ENCODE measurements at regions not wholly inside any gene's neighbourhood (a gene's known extent, or its start where the extent isn't known, plus 50 kb on each side); places are given as distances from the start of the nearest gene placed in this dataset.

- Histone ChIP-seq H3K4me1 (replicated peaks in 1 of 2; ENCODE audit: control insufficient read depth in 2 of 2, insufficient read depth in 2 of 2, low read length in 2 of 2) (no peaks in the 10 kb centered on the region), H3K4me3 (no peak overlapping the region), H3K9me1 (ENCODE audit: control insufficient read depth, insufficient read depth, low read length) (no peaks in the 10 kb centered on the region), H3K9me3 (replicated peaks; ENCODE audit: control insufficient read depth, insufficient read depth, low read depth, low read length) (no peaks in the 10 kb centered on the region), H3K27me3 (ENCODE audit: control insufficient read depth in 2 of 2, insufficient read depth in 2 of 2, low read length in 2 of 2) (no peaks in the 10 kb centered on the region), H2AFZ (ENCODE audit: low read depth, low read length) (no peak overlapping the region), H3K36me3 (ENCODE audit: control insufficient read depth, insufficient read depth, low read length) (no peaks in the 10 kb centered on the region), H3K4me2 (ENCODE audit: insufficient read depth, low read length) (no peak overlapping the region), H3K9ac (ENCODE audit: insufficient read depth in 1 of 2, low read depth in 2 of 2, low read length in 2 of 2) (no peak overlapping the region), H4K20me1 (replicated peaks; ENCODE audit: control insufficient read depth, insufficient read depth, low read length) (no peaks in the 10 kb centered on the region), H3K79me2 (ENCODE audit: control insufficient read depth, insufficient read depth, low read length) (no peaks in the 10 kb centered on the region), H3K27ac (ENCODE audit: extremely low read depth, low read depth, low read length) (no peak overlapping the region)
- ChIA-PET POLR2A (interaction anchor here (0.6 to 0.7 kb wide), 2 partner anchors 550 to 814 kb away, joined by 3 to 5 read pairs; no protein-coding TSS in a partner anchor), CTCF (ENCODE audit: low intra/inter-chr PET ratio) (no interaction called here)
- in situ Hi-C loops (cut with MboI) = no loop called here
- intact Hi-C loops (cut with micrococcal nuclease) = no loop called here
- no peak for ATAC-seq
- no TSS peak for BruUV-seq (replicated peaks)
- TF ChIP-seq CSDE1 (IDR thresholded peaks at IDR 0.05) (no peak), PHB2 (IDR thresholded peaks at IDR 0.05; ENCODE audit: low read depth) (no peak), NELFE (IDR thresholded peaks at IDR 0.05; ENCODE audit: insufficient read depth, insufficient read length) (no peak), CEBPZ (IDR thresholded peaks at IDR 0.05; ENCODE audit: borderline replicate concordance, low read depth, low read length) (no peak), NFYB (IDR thresholded peaks at IDR 0.05; ENCODE audit: extremely low read depth, insufficient read length) (no peak), CBFA2T3 (IDR thresholded peaks at IDR 0.05) (no peak), ARNT (IDR thresholded peaks at IDR 0.05) (no peak), DIDO1 (tag; IDR thresholded peaks at IDR 0.05; ENCODE audit: low read depth) (no peak), PURB (CRISPR knock-in tag; IDR thresholded peaks at IDR 0.05; ENCODE audit: low read depth) (no peak), ZNF12 (CRISPR knock-in tag; IDR thresholded peaks at IDR 0.05) (no peak)
- TF ChIP-seq, protein P1, sequence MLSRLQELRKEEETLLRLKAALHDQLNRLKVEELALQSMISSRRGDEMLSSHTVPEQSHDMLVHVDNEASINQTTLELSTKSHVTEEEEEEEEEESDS (CRISPR knock-in tag; IDR thresholded peaks at IDR 0.05) = no peak
- TF ChIP-seq, protein P2, sequence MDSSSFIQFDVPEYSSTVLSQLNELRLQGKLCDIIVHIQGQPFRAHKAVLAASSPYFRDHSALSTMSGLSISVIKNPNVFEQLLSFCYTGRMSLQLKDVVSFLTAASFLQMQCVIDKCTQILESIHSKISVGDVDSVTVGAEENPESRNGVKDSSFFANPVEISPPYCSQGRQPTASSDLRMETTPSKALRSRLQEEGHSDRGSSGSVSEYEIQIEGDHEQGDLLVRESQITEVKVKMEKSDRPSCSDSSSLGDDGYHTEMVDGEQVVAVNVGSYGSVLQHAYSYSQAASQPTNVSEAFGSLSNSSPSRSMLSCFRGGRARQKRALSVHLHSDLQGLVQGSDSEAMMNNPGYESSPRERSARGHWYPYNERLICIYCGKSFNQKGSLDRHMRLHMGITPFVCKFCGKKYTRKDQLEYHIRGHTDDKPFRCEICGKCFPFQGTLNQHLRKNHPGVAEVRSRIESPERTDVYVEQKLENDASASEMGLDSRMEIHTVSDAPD (CRISPR knock-in tag; IDR thresholded peaks at IDR 0.05) = no peak
- TF ChIP-seq, protein P3, sequence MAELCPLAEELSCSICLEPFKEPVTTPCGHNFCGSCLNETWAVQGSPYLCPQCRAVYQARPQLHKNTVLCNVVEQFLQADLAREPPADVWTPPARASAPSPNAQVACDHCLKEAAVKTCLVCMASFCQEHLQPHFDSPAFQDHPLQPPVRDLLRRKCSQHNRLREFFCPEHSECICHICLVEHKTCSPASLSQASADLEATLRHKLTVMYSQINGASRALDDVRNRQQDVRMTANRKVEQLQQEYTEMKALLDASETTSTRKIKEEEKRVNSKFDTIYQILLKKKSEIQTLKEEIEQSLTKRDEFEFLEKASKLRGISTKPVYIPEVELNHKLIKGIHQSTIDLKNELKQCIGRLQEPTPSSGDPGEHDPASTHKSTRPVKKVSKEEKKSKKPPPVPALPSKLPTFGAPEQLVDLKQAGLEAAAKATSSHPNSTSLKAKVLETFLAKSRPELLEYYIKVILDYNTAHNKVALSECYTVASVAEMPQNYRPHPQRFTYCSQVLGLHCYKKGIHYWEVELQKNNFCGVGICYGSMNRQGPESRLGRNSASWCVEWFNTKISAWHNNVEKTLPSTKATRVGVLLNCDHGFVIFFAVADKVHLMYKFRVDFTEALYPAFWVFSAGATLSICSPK (IDR thresholded peaks at IDR 0.05; ENCODE audit: borderline replicate concordance) = no peak
- no peak for DNase-seq (ENCODE audit: extremely low read depth in 1 of 4, low spot score in 3 of 4)
- no peak for FAIRE-seq
Observed at GRCh38 chr13:42375663-42376062, 103.7 kb downstream of the AKAP11 start.

Measured in K562 (cell line).